Thoracic aorta (tissue), 2 donors: ENCODE measurements at regions not wholly inside any gene's neighbourhood (a gene's known extent, or its start where the extent isn't known, plus 50 kb on each side); places are given as distances from the start of the nearest gene placed in this dataset.

Experiments
- ATAC-seq: fragments of 150-250 bp; one replicate; pipeline ENCODE4 v1.8.0; 2017; ENCODE audit warnings: low read depth; ENCODE audit not compliant: insufficient number of reproducible peaks, low FRiP score
- DNase-seq: peaks from one replicate; pipeline ENCODE4 v3.0.0-alpha.2; 2020; ENCODE audit warnings: low spot score
- H3K27ac ChIP-seq, 2 donors: fragments of 200-600 bp; sonication (generic); 1 replicate in 1 of 2; 2 replicates in 1 of 2; pipeline ENCODE4 v1.5.1; 2016; ENCODE audit warnings: mild to moderate bottlenecking in 2 of 2, moderate library complexity in 2 of 2
- H3K27me3 ChIP-seq: fragments of 200-600 bp; sonication (generic); replicated peaks from 2 replicates; pipeline ENCODE4 v1.6.0; 2016; ENCODE audit warnings: mild to moderate bottlenecking; ENCODE audit not compliant: insufficient read depth
- H3K36me3 ChIP-seq: fragments of 200-600 bp; sonication (generic); one replicate; pipeline ENCODE4 v1.5.1; 2016
- H3K4me1 ChIP-seq, 2 donors: fragments of 200-600 bp; sonication (generic); 1 replicate in 1 of 2; 2 replicates in 1 of 2; pipeline versions ENCODE4 v1.5.1 to v1.6.0; 2016; ENCODE audit warnings: low read depth in 2 of 2, mild to moderate bottlenecking in 1 of 2; ENCODE audit not compliant: control insufficient read depth in 1 of 2
- H3K4me3 ChIP-seq: fragments of 200-600 bp; sonication (generic); 2 replicates; pipeline ENCODE4 v1.5.1; 2016; ENCODE audit warnings: mild to moderate bottlenecking
- H3K9me3 ChIP-seq: fragments of 200-600 bp; sonication (generic); 2 replicates; pipeline ENCODE4 v1.5.1; 2016
- TF ChIP-seq, protein P1 (sequence below): fragments of 200-600 bp; sonication (generic); IDR thresholded peaks from one replicate; pipeline ENCODE4 v1.5.1; 2019; ENCODE audit warnings: antibody characterized with exemption

GRCh38 chr10:117681104-117681503, 138.6 kb downstream of the EMX2 start:
- ATAC-seq (no peak), DNase-seq (no peak)
- H3K4me1 ChIP-seq = no peaks in the 10 kb centered on the region
- no peaks in the 10 kb centered on the region for H3K9me3 ChIP-seq
- H3K27ac ChIP-seq = no peak overlapping the region
- no peaks in the 10 kb centered on the region for H3K27me3 ChIP-seq
- TF ChIP-seq, protein P1, sequence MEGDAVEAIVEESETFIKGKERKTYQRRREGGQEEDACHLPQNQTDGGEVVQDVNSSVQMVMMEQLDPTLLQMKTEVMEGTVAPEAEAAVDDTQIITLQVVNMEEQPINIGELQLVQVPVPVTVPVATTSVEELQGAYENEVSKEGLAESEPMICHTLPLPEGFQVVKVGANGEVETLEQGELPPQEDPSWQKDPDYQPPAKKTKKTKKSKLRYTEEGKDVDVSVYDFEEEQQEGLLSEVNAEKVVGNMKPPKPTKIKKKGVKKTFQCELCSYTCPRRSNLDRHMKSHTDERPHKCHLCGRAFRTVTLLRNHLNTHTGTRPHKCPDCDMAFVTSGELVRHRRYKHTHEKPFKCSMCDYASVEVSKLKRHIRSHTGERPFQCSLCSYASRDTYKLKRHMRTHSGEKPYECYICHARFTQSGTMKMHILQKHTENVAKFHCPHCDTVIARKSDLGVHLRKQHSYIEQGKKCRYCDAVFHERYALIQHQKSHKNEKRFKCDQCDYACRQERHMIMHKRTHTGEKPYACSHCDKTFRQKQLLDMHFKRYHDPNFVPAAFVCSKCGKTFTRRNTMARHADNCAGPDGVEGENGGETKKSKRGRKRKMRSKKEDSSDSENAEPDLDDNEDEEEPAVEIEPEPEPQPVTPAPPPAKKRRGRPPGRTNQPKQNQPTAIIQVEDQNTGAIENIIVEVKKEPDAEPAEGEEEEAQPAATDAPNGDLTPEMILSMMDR = no peak
- H3K4me3 ChIP-seq = no peak overlapping the region
- H3K36me3 ChIP-seq = no peaks in the 10 kb centered on the region

GRCh38 chr10:117684046-117684610, 141.6 kb downstream of the EMX2 start:
- Histone ChIP-seq H3K27ac (no peak overlapping the region), H3K4me3 (no peak overlapping the region), H3K27me3 (no peaks in the 10 kb centered on the region), H3K9me3 (no peaks in the 10 kb centered on the region), H3K36me3 (no peaks in the 10 kb centered on the region), H3K4me1 (no peaks in the 10 kb centered on the region)
- ATAC-seq = no peak
- TF ChIP-seq, protein P1 = no peak
- no peak for DNase-seq

- Histone ChIP-seq H3K27me3 (no peaks in the 10 kb centered on the region), H3K9me3 (no peaks in the 10 kb centered on the region), H3K4me1 (no peaks in the 10 kb centered on the region), H3K36me3 (no peaks in the 10 kb centered on the region), H3K27ac (no peak overlapping the region), H3K4me3 (no peak overlapping the region)
- TF ChIP-seq, protein P1 = no peak
- ATAC-seq (no peak), DNase-seq (no peak)
These were observed 142.2 kb downstream of the EMX2 start for GRCh38 chr10:117684672-117685211.

DNA sequence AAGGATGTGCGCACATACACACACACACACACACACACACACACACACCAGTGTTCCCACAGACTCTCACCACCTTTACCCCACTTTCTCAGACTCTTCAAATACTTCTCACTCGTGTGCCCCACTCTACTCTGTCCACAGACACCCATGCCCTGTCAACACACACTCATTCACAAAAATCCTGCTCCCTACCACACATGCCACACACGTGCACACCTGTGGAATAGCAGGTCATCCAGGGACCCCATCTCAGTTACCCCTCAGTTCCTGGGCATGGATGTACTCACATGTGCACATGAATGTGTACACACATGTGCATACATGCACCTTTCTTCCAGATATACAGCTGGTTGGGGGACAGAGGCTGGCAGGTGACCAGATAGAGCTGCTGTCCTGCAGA, 142.9 kb downstream of the EMX2 start:
- H3K27ac ChIP-seq = no peak overlapping the region
- TF ChIP-seq, protein P1 = no peak
- ATAC-seq (no peak), DNase-seq (no peak)
- no peaks in the 10 kb centered on the region for H3K4me1 ChIP-seq
- H3K4me3 ChIP-seq = no peak overlapping the region
- H3K36me3 ChIP-seq = no peaks in the 10 kb centered on the region
- no peaks in the 10 kb centered on the region for H3K27me3 ChIP-seq
- H3K9me3 ChIP-seq = no peaks in the 10 kb centered on the region

- Histone ChIP-seq H3K9me3 (no peaks in the 10 kb centered on the region), H3K27me3 (no peaks in the 10 kb centered on the region), H3K27ac (no peak overlapping the region), H3K4me3 (no peak overlapping the region), H3K36me3 (no peaks in the 10 kb centered on the region), H3K4me1 (no peaks in the 10 kb centered on the region)
- ATAC-seq = no peak
- TF ChIP-seq, protein P1 = no peak
- no peak for DNase-seq
These were observed 144.1 kb downstream of the EMX2 start for GRCh38 chr10:117686606-117687005.
